AG04450 (cell line): ENCODE measurements at regions not wholly inside any gene's neighbourhood (a gene's known extent, or its start where the extent isn't known, plus 50 kb on each side); places are given as distances from the start of the nearest gene placed in this dataset.
A peak's percentile ranks its signal among the peaks of the same experiment; 100 is the strongest.
"Not testable (repeated sequence)": the region's sequence is repeated elsewhere in the genome, so short reads cannot be mapped to it uniquely, and the experiment has no call there.

ENCODE experiments used
- CTCF ChIA-PET: fragments of 300-600, 350-600 bp; formaldehyde crosslinking; extraction: SDS; loops from one replicate; lab custom pipeline; 2022; ENCODE audit warnings: antibody characterized with exemption, inconsistent platforms; lab: Charles Lee
- POLR2A ChIA-PET: fragments of 350-600 bp; formaldehyde crosslinking; extraction: SDS; loops from one replicate; lab custom pipeline; 2021; ENCODE audit warnings: antibody characterized with exemption, inconsistent platforms; lab: Yijun Ruan, JAX
- DNase-seq: peaks from one replicate; pipeline ENCODE4 v3.0.0-alpha.2; 2011; ENCODE audit warnings: low read depth, low spot score
- H3K27ac ChIP-seq: one replicate; pipeline ENCODE4 v1.5.1; 2012; ENCODE audit warnings: low read depth, low read length, control low read depth
- H3K27me3 ChIP-seq: one replicate; pipeline ENCODE4 v1.6.0; 2012; ENCODE audit warnings: low read length; ENCODE audit not compliant: control insufficient read depth, insufficient read depth
- H3K4me3 ChIP-seq: 2 replicates; pipeline ENCODE4 v1.5.1; 2011; ENCODE audit warnings: mild to moderate bottlenecking, low read depth, low read length, control low read depth
- H3K9me3 ChIP-seq: 2 replicates; pipeline ENCODE4 v1.5.1; 2012; ENCODE audit warnings: low read length; ENCODE audit not compliant: control insufficient read depth, insufficient read depth
- TF ChIP-seq, protein P1 (sequence below): IDR thresholded peaks from 2 replicates; pipeline ENCODE4 v1.5.1; 2011; ENCODE audit warnings: low read depth, low read length, control low read depth, inconsistent platforms

DNA sequence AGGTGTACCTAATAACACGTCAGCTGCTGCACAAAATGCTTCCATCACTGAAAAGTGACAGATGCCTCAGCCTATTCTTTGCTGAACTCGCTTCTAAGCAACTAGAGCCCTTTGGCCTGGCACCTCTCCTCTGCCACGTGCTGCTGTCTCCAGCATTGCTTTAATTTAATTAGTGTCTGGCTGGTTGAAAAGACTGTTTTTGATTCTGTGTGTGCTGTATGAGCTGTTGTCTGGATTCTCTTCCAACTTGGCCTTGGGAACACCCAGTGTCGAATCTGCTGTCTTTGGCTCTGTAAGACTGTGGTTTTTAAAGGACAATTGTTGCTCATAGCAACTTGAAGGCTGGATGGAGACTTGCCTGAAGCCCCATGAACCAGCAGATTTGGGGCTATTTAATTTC, 109.5 kb downstream of the PSMG1 start:
- Histone ChIP-seq H3K27me3 (no peaks in the 10 kb centered on the region), H3K4me3 (no peak overlapping the region), H3K27ac (no peak overlapping the region), H3K9me3 (peaks cover 3% of the 10 kb centered on the region; the same call in 1 of the 2 replicates)
- TF ChIP-seq, protein P1, sequence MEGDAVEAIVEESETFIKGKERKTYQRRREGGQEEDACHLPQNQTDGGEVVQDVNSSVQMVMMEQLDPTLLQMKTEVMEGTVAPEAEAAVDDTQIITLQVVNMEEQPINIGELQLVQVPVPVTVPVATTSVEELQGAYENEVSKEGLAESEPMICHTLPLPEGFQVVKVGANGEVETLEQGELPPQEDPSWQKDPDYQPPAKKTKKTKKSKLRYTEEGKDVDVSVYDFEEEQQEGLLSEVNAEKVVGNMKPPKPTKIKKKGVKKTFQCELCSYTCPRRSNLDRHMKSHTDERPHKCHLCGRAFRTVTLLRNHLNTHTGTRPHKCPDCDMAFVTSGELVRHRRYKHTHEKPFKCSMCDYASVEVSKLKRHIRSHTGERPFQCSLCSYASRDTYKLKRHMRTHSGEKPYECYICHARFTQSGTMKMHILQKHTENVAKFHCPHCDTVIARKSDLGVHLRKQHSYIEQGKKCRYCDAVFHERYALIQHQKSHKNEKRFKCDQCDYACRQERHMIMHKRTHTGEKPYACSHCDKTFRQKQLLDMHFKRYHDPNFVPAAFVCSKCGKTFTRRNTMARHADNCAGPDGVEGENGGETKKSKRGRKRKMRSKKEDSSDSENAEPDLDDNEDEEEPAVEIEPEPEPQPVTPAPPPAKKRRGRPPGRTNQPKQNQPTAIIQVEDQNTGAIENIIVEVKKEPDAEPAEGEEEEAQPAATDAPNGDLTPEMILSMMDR, result no peak
- POLR2A ChIA-PET, result no interaction called here
- CTCF ChIA-PET, result no interaction called here
- no peak for DNase-seq

DNA sequence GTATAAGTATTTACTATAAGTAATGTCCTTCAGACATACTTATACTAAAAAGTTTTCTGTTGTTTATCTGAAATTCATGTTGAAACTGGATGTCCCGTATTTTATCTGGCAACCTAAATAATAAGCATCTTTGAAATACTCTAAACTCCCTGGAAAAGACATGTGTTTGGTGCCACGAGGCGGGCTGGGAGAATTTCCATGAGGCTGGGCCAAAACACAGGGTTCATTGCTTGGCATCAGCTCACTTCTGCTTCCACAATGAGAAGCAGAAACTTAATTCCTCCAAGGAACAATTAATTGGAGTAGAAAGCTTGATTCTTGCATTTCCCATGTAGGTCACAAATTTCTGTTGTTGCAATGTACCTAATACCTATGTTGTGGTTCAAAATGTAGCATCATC, 110.2 kb downstream of the PSMG1 start:
- DNase-seq, result no peak
- POLR2A ChIA-PET, result no interaction called here
- CTCF ChIA-PET, result no interaction called here
- TF ChIP-seq, protein P1, result no peak
- Histone ChIP-seq H3K27ac (no peak overlapping the region), H3K9me3 (peaks cover 3% of the 10 kb centered on the region; the same call in 1 of the 2 replicates), H3K27me3 (no peaks in the 10 kb centered on the region), H3K4me3 (no peak overlapping the region)

DNA sequence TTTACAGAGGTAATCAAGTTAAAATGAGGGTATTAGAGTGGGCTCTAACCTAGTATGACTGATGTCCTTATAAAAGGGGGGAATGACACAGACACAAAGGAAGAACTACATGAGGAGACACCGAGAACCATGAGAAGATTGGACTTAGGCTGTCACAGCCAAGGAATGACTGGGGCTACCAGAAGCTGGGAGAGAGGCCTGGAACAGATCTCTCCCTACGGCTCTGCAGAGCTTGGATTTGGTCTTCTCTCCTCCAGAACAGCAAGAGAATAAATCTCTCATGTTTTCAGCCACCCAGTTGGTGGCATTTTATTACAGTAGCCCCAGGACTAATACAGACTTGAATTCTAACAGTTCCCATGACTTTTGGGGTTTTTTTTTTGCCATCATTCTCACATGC, 110.8 kb downstream of the PSMG1 start:
- TF ChIP-seq, protein P1, result no peak
- Histone ChIP-seq H3K4me3 (no peak overlapping the region), H3K27me3 (no peaks in the 10 kb centered on the region), H3K9me3 (peaks cover 3% of the 10 kb centered on the region), H3K27ac (no peak overlapping the region)
- POLR2A ChIA-PET, result interaction anchor here (0.6 to 1.2 kb wide), 2 partner anchors 15 to 79 kb away, joined by 3 read pairs; no protein-coding TSS in a partner anchor
- CTCF ChIA-PET, result interaction anchor here (2.3 kb wide), 1 partner anchor 32 kb away, joined by 5 read pairs; no protein-coding TSS in a partner anchor
- DNase-seq, result no peak

DNA sequence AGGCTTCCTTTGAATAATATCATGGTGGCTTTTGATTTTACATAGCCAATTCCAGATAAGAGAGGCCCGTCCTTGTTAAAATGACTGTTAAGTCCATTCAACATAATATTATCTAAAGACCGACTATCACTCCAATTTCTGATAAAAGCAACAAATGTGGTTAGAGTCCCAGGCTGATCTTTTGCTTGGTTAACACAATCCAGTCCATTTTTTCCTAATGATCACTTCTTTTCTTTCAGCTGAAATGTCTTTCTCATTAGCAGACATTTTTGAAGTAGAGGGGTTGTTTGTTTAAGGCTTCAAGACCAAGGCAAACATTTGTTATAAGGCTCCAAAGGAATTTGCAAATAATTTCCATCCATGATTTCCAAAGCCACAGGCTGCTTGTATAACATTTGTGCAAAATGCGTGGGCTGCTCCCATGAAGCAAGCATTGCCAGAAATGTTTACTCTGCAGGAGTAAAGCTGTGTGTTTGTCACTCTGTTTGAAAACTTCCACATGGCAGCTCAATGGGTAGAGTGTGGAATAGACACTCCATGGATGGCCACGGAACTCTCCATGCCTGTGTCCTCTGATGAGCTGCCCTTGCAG, 111.5 kb downstream of the PSMG1 start:
- Histone ChIP-seq H3K27ac (no peak overlapping the region), H3K4me3 (no peak overlapping the region), H3K27me3 (no peaks in the 10 kb centered on the region), H3K9me3 (peaks cover 3% of the 10 kb centered on the region)
- DNase-seq, result peak; percentile 74
- TF ChIP-seq, protein P1, result no peak
- CTCF ChIA-PET, result interaction anchor here (0.6 to 2.3 kb wide), 5 partner anchors 24 to 55 kb away, joined by 3 to 5 read pairs (median 3); no protein-coding TSS in a partner anchor
- POLR2A ChIA-PET, result interaction anchor here (0.6 to 1.2 kb wide), 4 partner anchors 14 to 78 kb away, joined by 3 read pairs; no protein-coding TSS in a partner anchor

DNA sequence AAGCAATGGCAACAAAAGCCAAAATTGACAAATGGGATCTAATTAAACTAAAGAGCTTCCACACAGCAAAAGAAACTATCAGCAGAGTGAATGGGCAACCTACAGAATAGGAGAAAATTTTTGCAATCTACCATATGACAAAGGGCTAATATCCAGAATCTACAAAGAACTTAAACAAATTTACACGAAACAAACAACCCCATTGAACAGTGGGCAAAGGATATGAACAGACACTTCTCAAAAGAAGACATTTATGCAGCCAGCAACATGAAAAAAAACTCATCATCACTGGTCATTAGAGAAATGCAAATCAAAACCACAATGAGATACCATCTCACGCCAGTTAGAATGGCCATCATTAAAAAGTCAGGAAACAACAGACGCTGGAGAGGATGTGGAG, 113.4 kb downstream of the PSMG1 start:
- POLR2A ChIA-PET, CTCF ChIA-PET, DNase-seq: not testable (repeated sequence)

More for the DNA sequence above, 113.4 kb downstream of the PSMG1 start:
- not testable (repeated sequence) for H3K9me3 ChIP-seq, H3K4me3 ChIP-seq, H3K27ac ChIP-seq, H3K27me3 ChIP-seq
